ENCODE measurements at regions not wholly inside any gene's neighbourhood (a gene's known extent, or its start where the extent isn't known, plus 50 kb on each side); places are given as distances from the start of the nearest gene placed in this dataset.

DNA sequence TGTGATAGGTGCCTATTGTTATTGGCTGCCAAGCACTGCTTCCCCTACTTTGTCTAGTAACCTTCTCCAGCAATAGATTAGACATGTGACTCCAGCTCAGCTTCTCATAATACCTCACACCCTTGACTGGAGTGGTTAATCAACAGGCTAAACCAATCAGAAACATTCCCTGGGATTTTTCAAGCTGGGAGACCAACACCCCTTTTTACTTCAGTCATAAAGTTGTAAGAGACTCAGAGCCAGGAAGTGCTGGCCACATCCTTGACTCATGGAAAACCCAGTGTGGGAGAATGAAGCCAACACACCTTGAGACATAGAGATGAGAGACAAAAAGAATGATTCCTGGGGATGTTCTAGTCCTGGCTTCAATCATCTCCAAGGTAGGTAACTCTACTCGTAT, 62.6 kb upstream of the HECTD2 start:
- TF ChIP-seq, protein P1, sequence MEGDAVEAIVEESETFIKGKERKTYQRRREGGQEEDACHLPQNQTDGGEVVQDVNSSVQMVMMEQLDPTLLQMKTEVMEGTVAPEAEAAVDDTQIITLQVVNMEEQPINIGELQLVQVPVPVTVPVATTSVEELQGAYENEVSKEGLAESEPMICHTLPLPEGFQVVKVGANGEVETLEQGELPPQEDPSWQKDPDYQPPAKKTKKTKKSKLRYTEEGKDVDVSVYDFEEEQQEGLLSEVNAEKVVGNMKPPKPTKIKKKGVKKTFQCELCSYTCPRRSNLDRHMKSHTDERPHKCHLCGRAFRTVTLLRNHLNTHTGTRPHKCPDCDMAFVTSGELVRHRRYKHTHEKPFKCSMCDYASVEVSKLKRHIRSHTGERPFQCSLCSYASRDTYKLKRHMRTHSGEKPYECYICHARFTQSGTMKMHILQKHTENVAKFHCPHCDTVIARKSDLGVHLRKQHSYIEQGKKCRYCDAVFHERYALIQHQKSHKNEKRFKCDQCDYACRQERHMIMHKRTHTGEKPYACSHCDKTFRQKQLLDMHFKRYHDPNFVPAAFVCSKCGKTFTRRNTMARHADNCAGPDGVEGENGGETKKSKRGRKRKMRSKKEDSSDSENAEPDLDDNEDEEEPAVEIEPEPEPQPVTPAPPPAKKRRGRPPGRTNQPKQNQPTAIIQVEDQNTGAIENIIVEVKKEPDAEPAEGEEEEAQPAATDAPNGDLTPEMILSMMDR (IDR thresholded peaks at IDR 0.05): no peak
- TF ChIP-seq EP300 (IDR thresholded peaks at IDR 0.05): no peak

Data from tibial nerve (tissue), 4 donors.